ENCODE measurements at regions not wholly inside any gene's neighbourhood (a gene's known extent, or its start where the extent isn't known, plus 50 kb on each side); places are given as distances from the start of the nearest gene placed in this dataset.

DNA sequence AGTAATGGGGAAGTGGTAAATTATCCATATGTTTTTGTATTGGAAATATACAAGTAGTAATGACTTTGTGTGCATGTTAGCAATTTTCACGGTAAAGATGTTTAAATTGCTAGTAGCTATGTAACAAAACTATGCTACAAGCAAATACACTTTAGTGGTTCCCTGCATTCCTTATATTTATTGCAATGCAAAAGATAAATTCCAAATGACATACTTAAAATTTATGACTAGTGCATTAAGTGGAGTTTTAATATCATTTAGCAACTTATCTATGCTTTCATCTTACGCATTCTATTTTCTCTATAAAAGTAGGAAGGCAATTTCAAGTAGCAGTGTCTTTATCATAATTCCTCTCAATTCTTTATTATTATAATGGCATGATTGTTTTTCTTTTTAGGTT, 482.8 kb downstream of the SLITRK5 start:
- TF ChIP-seq, protein P1, sequence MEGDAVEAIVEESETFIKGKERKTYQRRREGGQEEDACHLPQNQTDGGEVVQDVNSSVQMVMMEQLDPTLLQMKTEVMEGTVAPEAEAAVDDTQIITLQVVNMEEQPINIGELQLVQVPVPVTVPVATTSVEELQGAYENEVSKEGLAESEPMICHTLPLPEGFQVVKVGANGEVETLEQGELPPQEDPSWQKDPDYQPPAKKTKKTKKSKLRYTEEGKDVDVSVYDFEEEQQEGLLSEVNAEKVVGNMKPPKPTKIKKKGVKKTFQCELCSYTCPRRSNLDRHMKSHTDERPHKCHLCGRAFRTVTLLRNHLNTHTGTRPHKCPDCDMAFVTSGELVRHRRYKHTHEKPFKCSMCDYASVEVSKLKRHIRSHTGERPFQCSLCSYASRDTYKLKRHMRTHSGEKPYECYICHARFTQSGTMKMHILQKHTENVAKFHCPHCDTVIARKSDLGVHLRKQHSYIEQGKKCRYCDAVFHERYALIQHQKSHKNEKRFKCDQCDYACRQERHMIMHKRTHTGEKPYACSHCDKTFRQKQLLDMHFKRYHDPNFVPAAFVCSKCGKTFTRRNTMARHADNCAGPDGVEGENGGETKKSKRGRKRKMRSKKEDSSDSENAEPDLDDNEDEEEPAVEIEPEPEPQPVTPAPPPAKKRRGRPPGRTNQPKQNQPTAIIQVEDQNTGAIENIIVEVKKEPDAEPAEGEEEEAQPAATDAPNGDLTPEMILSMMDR (IDR thresholded peaks at IDR 0.05; ENCODE audit: low read depth, low read length), result no peak
- DNase-seq (ENCODE audit: extremely low read depth, low read depth), result no peak

DNA sequence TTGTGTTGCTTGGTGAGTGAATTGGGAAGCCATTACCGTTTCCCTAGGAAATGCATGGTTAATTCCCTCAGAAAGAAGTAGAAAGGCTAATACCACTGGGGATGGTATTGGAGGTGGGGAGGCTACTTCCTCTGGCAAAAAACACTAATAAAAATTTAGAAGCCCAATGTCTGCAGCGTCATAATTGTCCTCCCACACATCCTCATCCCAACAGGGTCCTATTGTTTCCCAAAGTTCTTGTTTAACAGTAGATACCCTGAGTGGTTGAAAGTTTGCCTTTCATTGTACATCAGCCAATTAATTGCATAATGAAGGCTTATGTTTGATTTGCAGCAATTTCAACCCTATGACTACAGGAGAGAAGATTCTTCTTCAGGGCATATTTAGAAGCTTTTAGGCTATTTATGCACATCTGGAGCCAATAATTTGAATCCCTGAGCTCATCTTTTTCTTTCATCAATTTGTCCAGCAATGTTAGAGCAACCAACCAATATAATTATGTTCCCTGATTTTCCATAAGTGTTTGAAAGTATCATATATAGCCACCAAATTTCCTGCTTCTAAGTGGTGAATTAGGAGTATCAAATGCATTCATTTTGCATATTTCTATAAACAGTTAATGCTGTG, 491.0 kb downstream of the SLITRK5 start:
- no peak for DNase-seq (ENCODE audit: extremely low read depth, low read depth)
- TF ChIP-seq, protein P1 (IDR thresholded peaks at IDR 0.05; ENCODE audit: low read depth, low read length), result no peak

DNA sequence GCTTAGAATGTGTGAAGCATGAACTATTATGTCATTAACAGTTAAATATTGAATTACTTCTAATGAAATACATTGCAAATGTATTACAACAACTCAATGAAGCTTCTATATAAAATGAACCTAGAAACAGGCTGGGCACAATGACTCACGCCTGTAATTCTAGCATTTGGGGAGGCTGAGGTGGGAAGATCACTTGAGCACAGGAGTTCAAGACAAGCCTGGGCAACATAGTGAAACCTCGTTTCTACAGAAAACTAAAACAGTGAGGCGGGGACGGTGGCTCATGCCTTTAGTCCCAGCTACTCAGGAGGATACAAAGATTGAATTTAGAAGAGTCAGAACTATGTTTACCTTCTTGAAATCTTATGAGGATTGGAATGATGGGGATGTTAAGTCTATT, 505.1 kb downstream of the SLITRK5 start:
- DNase-seq (ENCODE audit: extremely low read depth, low read depth), result no peak
- TF ChIP-seq, protein P1 (IDR thresholded peaks at IDR 0.05; ENCODE audit: low read depth, low read length), result no peak

DNA sequence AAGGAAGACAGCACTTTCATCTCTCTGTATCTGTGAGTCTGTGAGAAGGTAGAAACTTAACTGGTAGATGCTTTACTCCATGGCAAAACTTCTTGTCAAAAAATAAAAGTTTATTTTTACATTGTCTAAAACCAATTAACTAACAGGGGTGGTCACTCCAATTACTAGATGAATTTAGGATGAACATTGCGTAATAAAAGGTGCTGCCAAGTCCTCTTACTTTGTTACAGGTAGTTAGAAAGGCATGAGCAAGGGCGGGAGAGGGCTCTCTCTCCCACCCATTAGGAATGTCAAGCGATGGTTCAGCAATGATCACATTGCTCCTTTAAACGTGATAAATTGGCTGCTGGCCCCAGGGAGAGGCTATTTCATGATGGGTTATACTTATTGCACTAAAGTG, 512.3 kb downstream of the SLITRK5 start:
- no peak for DNase-seq (ENCODE audit: extremely low read depth, low read depth)
- TF ChIP-seq, protein P1 (IDR thresholded peaks at IDR 0.05; ENCODE audit: low read depth, low read length), result no peak

DNA sequence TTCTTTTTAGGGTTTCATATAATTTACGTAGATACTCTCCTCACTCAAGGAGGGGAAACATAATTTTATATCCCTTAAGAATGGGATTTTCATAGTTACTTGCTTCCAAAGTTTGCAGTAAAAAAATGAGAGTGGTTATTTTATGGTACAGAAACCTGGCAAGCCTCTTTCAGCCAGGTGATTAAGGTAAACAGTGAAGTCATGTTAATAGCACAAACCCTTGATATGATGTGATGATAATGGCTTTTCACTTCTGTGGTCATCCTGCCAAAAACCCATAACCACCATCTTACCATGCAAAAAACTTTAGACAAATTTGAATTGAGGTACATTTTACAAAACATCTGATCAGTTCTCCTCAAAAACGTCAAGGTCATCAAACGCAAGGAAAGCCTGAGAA, 517.8 kb downstream of the SLITRK5 start:
- no peak for DNase-seq (ENCODE audit: extremely low read depth, low read depth)
- TF ChIP-seq, protein P1 (IDR thresholded peaks at IDR 0.05; ENCODE audit: low read depth, low read length), result no peak

DNA sequence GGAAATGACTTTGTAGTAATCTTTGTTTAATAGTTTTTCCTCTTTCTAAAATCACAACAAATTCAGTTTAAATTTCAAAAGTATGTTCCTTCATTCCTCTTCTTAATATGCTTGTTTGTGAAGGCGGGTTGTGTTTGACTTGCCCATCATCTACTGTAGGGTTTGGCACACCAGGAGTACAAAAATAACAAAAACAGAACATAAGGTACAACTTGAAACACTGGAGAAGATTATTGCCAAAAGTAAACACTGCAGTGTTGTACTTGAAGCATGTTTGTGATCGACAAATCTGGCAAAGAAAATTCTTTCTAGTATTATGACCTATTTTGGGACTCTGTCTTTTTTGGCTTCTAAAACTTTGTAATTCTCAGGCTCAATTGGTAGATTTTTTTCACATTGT, 518.6 kb downstream of the SLITRK5 start:
- DNase-seq (ENCODE audit: extremely low read depth, low read depth), result no peak

DNA sequence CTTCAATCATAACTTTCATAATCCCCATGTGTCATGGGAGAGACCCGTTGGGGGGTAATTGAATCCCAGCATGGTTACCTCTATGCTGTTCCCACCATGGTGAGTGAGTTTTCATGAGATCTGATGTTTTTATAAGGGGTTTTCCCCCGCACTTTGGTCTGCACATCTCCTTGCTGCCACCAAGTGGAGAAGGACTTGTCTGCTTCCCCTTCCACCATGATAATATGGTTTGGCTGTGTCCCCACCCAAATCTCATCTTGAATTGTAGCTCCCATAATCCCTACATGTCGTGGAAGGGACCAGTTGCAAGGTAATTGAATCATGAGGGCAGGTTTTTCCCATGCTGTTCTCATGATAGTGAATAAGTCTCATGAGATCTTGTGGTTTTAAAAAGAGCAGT, 524.9 kb downstream of the SLITRK5 start:
- no peak for DNase-seq (ENCODE audit: extremely low read depth, low read depth)
- TF ChIP-seq, protein P1 (IDR thresholded peaks at IDR 0.05; ENCODE audit: low read depth, low read length), result no peak

More for the DNA sequence above, 518.6 kb downstream of the SLITRK5 start:
- TF ChIP-seq, protein P1 (IDR thresholded peaks at IDR 0.05; ENCODE audit: low read depth, low read length), result no peak

All from AG09319 (cell line).